ENCODE measurements at regions not wholly inside any gene's neighbourhood (a gene's known extent, or its start where the extent isn't known, plus 50 kb on each side); places are given as distances from the start of the nearest gene placed in this dataset.

GRCh38 chr5:155408465-155408864, 394.9 kb downstream of the KIF4B start:
- Mint-ChIP-seq H3K4me1 (ENCODE audit: low read depth) (no peaks in the 10 kb centered on the region), H3K36me3 (ENCODE audit: low read depth) (no peaks in the 10 kb centered on the region), H3K27me3 (ENCODE audit: insufficient read depth) (no peaks in the 10 kb centered on the region), H3K9me3 (peaks cover 41% of the 10 kb centered on the region), H3K27ac (no peak overlapping the region), H3K4me3 (no peak overlapping the region)
- TF ChIP-seq, protein P1, sequence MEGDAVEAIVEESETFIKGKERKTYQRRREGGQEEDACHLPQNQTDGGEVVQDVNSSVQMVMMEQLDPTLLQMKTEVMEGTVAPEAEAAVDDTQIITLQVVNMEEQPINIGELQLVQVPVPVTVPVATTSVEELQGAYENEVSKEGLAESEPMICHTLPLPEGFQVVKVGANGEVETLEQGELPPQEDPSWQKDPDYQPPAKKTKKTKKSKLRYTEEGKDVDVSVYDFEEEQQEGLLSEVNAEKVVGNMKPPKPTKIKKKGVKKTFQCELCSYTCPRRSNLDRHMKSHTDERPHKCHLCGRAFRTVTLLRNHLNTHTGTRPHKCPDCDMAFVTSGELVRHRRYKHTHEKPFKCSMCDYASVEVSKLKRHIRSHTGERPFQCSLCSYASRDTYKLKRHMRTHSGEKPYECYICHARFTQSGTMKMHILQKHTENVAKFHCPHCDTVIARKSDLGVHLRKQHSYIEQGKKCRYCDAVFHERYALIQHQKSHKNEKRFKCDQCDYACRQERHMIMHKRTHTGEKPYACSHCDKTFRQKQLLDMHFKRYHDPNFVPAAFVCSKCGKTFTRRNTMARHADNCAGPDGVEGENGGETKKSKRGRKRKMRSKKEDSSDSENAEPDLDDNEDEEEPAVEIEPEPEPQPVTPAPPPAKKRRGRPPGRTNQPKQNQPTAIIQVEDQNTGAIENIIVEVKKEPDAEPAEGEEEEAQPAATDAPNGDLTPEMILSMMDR (IDR thresholded peaks at IDR 0.05) = no peak
- DNase-seq = no peak

GRCh38 chr5:155416765-155417164, 403.2 kb downstream of the KIF4B start:
- H3K27ac Mint-ChIP-seq = no peak overlapping the region
- H3K4me3 Mint-ChIP-seq = no peak overlapping the region
- H3K36me3 Mint-ChIP-seq (ENCODE audit: low read depth) = no peaks in the 10 kb centered on the region
- DNase-seq = no peak
- H3K9me3 Mint-ChIP-seq = peaks cover 35% of the 10 kb centered on the region
- H3K27me3 Mint-ChIP-seq (ENCODE audit: insufficient read depth) = no peaks in the 10 kb centered on the region
- TF ChIP-seq, protein P1 (IDR thresholded peaks at IDR 0.05) = no peak
- no peaks in the 10 kb centered on the region for H3K4me1 Mint-ChIP-seq (ENCODE audit: low read depth)

GRCh38 chr5:155418960-155419579, 405.5 kb downstream of the KIF4B start:
- TF ChIP-seq, protein P1 (IDR thresholded peaks at IDR 0.05) = no peak
- no peaks in the 10 kb centered on the region for H3K36me3 Mint-ChIP-seq (ENCODE audit: low read depth)
- H3K27me3 Mint-ChIP-seq (ENCODE audit: insufficient read depth) = no peaks in the 10 kb centered on the region
- DNase-seq = no peak
- H3K27ac Mint-ChIP-seq = no peak overlapping the region
- H3K4me1 Mint-ChIP-seq (ENCODE audit: low read depth) = no peaks in the 10 kb centered on the region
- peaks cover 25% of the 10 kb centered on the region for H3K9me3 Mint-ChIP-seq
- no peak overlapping the region for H3K4me3 Mint-ChIP-seq

DNA sequence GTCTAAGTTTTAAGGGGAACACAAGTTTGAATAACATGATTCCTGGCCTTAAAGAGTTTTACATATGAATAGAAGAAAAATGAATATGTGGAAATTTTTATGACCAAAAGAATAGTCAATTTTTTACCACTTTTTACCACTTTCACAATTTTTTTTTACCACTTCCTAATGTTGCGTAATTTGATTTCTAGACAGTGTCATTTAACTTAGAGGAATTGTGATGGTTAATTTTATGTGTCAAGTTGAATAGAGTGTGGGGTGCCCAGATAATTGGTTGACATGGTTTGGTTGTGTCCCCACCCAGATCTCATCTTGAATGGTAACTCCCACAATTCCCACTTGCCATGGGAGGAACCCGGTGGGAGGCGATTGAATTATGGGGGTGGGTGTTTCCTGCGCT, 416.6 kb downstream of the KIF4B start:
- Mint-ChIP-seq H3K27me3 (ENCODE audit: insufficient read depth) (no peaks in the 10 kb centered on the region), H3K4me1 (ENCODE audit: low read depth) (no peaks in the 10 kb centered on the region), H3K9me3 (peaks cover 43% of the 10 kb centered on the region), H3K27ac (no peak overlapping the region), H3K4me3 (no peak overlapping the region), H3K36me3 (ENCODE audit: low read depth) (peaks cover 4% of the 10 kb centered on the region; the same call in 1 of the 2 replicates)
- TF ChIP-seq, protein P1 (IDR thresholded peaks at IDR 0.05) = no peak
- DNase-seq = no peak

- Mint-ChIP-seq H3K27ac (no peak overlapping the region), H3K4me1 (ENCODE audit: low read depth) (no peaks in the 10 kb centered on the region), H3K36me3 (ENCODE audit: low read depth) (peaks cover 4% of the 10 kb centered on the region; the same call in 1 of the 2 replicates), H3K9me3 (peaks cover 53% of the 10 kb centered on the region), H3K27me3 (ENCODE audit: insufficient read depth) (no peaks in the 10 kb centered on the region), H3K4me3 (no peak overlapping the region)
- TF ChIP-seq, protein P1 (IDR thresholded peaks at IDR 0.05) = no peak
- no peak for DNase-seq
Measured at GRCh38 chr5:155434267-155434666, 420.7 kb downstream of the KIF4B start.
